Right lobe of liver (tissue), 6 donors: ENCODE measurements at regions not wholly inside any gene's neighbourhood (a gene's known extent, or its start where the extent isn't known, plus 50 kb on each side); places are given as distances from the start of the nearest gene placed in this dataset.
A peak's percentile ranks its signal among the peaks of the same experiment; 100 is the strongest.

Experiments
- ATAC-seq, 4 donors: fragments of 200-7000 bp; cut with Tn5 transposase; one replicate each; pipeline ENCODE4 v1.9.1; 2020; ENCODE audit warnings: mild to moderate bottlenecking in 4 of 4, moderate library complexity in 4 of 4
- DNase-seq, 3 donors: peaks; one replicate each; pipeline ENCODE4 v3.0.0-alpha.2; 2020
- H3K27ac ChIP-seq, 3 donors: fragments of 200-600 bp; one replicate each; pipeline ENCODE4 v1.8.0; 2022
- H3K27me3 ChIP-seq, 2 donors: fragments of 200-600 bp; one replicate each; pipeline ENCODE4 v1.8.0; 2022
- H3K36me3 ChIP-seq, 4 donors: fragments of 200-600 bp; sonication (generic) in 1 of 4; one replicate each; pipeline versions ENCODE4 v1.5.1 to v1.8.0; 2017 to 2022; ENCODE audit warnings: control low read depth in 1 of 4
- H3K4me1 ChIP-seq, 4 donors: fragments of 200-600 bp; sonication (generic) in 1 of 4; one replicate each; pipeline versions ENCODE4 v1.5.1 to v1.8.0; 2017 to 2022; ENCODE audit warnings: control low read depth in 1 of 4
- H3K4me3 ChIP-seq, 3 donors: fragments of 200-600 bp; one replicate each; pipeline ENCODE4 v1.8.0; 2022
- H3K9me3 ChIP-seq, 4 donors: fragments of 200-600 bp; sonication (generic) in 1 of 4; one replicate each; pipeline versions ENCODE4 v1.5.1 to v1.8.0; 2017 to 2022; ENCODE audit warnings: control low read depth in 1 of 4
- POLR2A ChIP-seq: fragments of 450-650 bp; IDR thresholded peaks from one replicate; pipeline ENCODE4 v1.6.1; 2017; ENCODE audit warnings: antibody characterized with exemption, mild to moderate bottlenecking
- WGBS: methylation state at CpG from one replicate; pipeline ENCODE4 v1.1.6; 2018; ENCODE audit warnings: low coverage, low lambda C conversion rate; ENCODE audit not compliant: insufficient coverage; ENCODE audit errors: missing lambda C conversion rate; 5-methylcytosine and 5-hydroxymethylcytosine counted together
- intact Hi-C, 2 donors: fragments of 100-400 bp; cut with DNase I; formaldehyde crosslinking; loops; one replicate each; pipeline versions ENCODE4 v1.11.2 to v1.14.1; 2022
- TF ChIP-seq, protein P1 (sequence below), 4 donors: fragments of 200-600 bp in 3 of 4; fragments of 450-650 bp in 1 of 4; IDR thresholded peaks; one replicate each; pipeline versions ENCODE4 v1.5.1 to v1.8.0; 2016 to 2022; ENCODE audit warnings: antibody characterized with exemption in 4 of 4, mild to moderate bottlenecking in 2 of 4
- donor health status: DM: no; HTN: yes; CAD: no.
- donor health status: DM: no; HTN: no; CAD: no.
- donor health status: DM: no; HTN: no; CAD: no.
- donor health status: DM: no; HTN: yes; CAD: no.
- donor health status: DM: no; HTN: yes; CAD: no.

DNA sequence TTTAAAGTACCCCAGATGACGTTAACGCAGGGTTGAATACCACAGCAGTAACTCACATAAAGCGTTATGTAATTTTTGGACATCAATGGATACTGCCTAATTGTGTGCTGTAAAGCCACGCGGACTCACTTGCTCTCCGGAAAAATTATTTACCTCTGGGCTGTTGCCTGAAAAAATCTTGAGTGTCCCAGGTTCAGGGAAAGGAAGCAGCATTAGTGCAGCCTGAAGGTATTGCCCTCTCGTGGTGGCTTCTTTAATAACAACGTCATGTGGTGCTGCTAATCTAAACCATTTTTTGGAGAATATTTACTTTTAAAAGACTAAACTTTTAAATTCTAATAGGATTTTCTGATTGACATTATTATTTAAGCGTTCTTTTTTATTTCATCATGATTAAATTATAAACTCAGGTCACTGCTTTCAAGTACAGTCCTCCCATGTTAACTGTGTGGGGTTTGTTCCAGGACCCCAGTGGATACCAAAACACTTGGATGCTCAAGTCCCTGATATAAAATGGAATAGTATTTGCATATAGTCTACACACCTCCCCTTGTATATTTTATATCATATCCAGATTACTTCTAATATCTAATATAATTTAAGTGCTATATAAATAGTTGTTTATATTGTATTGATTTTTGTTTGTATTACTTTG, 384.8 kb downstream of the FAM133A start:
- ATAC-seq, result peak in 3 of 4 donors; percentile 60 to 72 (median 65)
- intact Hi-C loops, result no loop called here
- no peak overlapping the region for H3K4me3 ChIP-seq
- H3K36me3 ChIP-seq, result no peaks in the 10 kb centered on the region
- DNase-seq, result no peak
- no peak overlapping the region for H3K27ac ChIP-seq
- H3K9me3 ChIP-seq, result no peaks in the 10 kb centered on the region
- 22% methylated on average over 9 of the region's 9 CpGs for WGBS
- H3K4me1 ChIP-seq, result no peaks in the 10 kb centered on the region
- H3K27me3 ChIP-seq, result peaks cover 4 to 7% of the 10 kb centered on the region in 2 donors
- TF ChIP-seq POLR2A, result no peak
- TF ChIP-seq, protein P1, sequence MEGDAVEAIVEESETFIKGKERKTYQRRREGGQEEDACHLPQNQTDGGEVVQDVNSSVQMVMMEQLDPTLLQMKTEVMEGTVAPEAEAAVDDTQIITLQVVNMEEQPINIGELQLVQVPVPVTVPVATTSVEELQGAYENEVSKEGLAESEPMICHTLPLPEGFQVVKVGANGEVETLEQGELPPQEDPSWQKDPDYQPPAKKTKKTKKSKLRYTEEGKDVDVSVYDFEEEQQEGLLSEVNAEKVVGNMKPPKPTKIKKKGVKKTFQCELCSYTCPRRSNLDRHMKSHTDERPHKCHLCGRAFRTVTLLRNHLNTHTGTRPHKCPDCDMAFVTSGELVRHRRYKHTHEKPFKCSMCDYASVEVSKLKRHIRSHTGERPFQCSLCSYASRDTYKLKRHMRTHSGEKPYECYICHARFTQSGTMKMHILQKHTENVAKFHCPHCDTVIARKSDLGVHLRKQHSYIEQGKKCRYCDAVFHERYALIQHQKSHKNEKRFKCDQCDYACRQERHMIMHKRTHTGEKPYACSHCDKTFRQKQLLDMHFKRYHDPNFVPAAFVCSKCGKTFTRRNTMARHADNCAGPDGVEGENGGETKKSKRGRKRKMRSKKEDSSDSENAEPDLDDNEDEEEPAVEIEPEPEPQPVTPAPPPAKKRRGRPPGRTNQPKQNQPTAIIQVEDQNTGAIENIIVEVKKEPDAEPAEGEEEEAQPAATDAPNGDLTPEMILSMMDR (IDR thresholded peaks at IDR 0.05), result peak; percentile 38 to 73 (median 60)

DNA sequence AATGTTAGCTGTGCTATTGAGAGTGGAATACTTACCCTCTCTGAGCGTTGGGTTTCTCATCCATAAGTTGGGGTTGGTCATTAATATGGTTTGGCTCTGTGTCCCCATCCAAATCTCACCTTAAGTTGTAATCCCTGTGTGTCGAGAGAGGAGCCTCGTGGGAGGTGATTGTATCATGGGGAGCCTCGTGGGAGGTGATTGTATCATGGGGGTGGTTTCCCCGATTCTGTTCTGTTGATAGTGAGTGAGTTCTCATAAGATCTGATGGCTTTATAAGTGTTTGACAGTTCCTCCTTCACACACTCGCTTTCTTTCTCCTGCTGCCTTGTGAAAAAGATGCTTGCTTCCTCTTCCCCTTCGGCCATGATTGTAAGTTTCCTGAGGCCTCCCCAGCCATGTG, 391.1 kb downstream of the FAM133A start:
- WGBS, result 40% methylated on average over 4 of the region's 7 CpGs
- no peak for DNase-seq
- H3K4me1 ChIP-seq, result no peaks in the 10 kb centered on the region
- no peak overlapping the region for H3K4me3 ChIP-seq
- H3K27me3 ChIP-seq, result peaks cover 0 to 4% of the 10 kb centered on the region in 2 donors
- TF ChIP-seq, protein P1 (IDR thresholded peaks at IDR 0.05), result no peak
- TF ChIP-seq POLR2A, result no peak
- no peaks in the 10 kb centered on the region for H3K36me3 ChIP-seq
- no peak overlapping the region for H3K27ac ChIP-seq
- intact Hi-C loops, result no loop called here
- no peak for ATAC-seq
- H3K9me3 ChIP-seq, result no peaks in the 10 kb centered on the region

DNA sequence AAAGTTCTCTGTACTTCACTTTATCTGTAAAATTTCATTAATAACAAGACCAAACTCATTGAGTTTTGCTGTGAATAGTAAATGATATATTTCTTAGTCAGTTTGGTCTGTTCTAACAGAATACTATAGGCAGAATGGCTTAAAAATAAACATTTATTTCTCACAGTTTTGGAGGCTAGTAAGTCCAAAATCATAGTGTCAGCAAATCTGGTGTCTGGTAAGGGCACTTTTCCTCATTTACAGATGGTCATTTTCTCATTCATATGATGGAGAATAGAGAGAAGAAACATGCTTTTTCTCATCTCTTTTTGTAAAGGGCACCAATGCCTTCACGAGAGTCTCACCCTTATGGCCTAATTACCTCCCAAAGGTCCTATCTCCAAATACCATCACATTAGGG, 415.1 kb downstream of the FAM133A start:
- no peak for DNase-seq
- no peaks in the 10 kb centered on the region for H3K9me3 ChIP-seq
- TF ChIP-seq, protein P1 (IDR thresholded peaks at IDR 0.05), result no peak
- TF ChIP-seq POLR2A, result no peak
- ATAC-seq, result no peak
- no peaks in the 10 kb centered on the region for H3K27me3 ChIP-seq
- H3K36me3 ChIP-seq, result no peaks in the 10 kb centered on the region
- intact Hi-C loops, result no loop called here
- WGBS, result 25% methylated on average over 1 of the region's 1 CpG
- H3K4me3 ChIP-seq, result no peak overlapping the region
- H3K27ac ChIP-seq, result no peak overlapping the region
- H3K4me1 ChIP-seq, result no peaks in the 10 kb centered on the region

DNA sequence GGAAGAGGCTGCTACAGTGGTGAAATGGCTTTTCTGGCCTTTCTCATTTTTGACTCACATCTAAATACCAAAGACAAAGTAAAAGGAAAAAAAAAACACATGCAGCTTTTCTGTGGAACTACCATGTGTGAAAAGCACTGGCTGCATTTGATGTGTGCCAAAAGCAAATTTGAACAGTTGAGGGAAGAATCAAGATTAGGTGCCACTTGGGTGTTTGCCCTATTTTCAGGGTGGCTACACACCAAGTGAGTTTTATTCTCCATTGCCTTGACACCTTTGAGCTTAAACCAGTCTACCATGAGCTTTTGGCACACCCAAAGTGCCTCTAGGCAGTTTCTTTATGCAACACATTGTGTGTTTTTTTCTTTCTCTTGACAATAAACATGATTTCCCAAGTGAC, 423.9 kb downstream of the FAM133A start:
- Histone ChIP-seq H3K36me3 (no peaks in the 10 kb centered on the region), H3K27me3 (no peaks in the 10 kb centered on the region), H3K4me3 (no peak overlapping the region), H3K9me3 (no peaks in the 10 kb centered on the region), H3K27ac (no peak overlapping the region), H3K4me1 (no peaks in the 10 kb centered on the region)
- intact Hi-C loops, result no loop called here
- no peak for TF ChIP-seq POLR2A
- TF ChIP-seq, protein P1 (IDR thresholded peaks at IDR 0.05), result no peak
- DNase-seq (no peak), ATAC-seq (no peak)

DNA sequence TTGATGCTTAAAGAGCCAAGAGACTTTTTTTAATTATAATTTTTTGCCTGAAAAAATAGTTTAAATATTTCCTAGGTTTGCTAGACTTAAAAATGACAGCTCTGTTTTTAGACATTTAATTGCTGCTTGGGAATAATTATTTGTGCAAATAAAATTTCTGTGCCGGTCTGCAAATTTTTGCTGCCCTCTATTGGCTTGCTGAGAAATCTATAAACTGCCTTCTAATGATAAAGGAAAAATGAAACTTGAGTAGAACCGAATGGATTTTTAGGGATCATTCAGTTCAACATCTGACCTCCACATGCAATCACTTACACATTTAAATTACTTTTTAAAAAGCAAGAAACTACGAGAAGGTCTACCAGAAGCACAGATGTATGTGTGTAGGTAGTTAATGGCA, 434.0 kb downstream of the FAM133A start:
- H3K27ac ChIP-seq, result no peak overlapping the region
- H3K4me3 ChIP-seq, result no peak overlapping the region
- WGBS, result 35% methylated on average over 3 of the region's 3 CpGs
- ATAC-seq (peak in 2 of 4 donors; percentile 29 to 51), DNase-seq (no peak)
- H3K4me1 ChIP-seq, result no peaks in the 10 kb centered on the region
- H3K27me3 ChIP-seq, result no peaks in the 10 kb centered on the region
- intact Hi-C loops, result no loop called here
- TF ChIP-seq, protein P1 (IDR thresholded peaks at IDR 0.05), result peak; percentile 8 to 51 (median 46)
- no peak for TF ChIP-seq POLR2A
- no peaks in the 10 kb centered on the region for H3K9me3 ChIP-seq
- no peaks in the 10 kb centered on the region for H3K36me3 ChIP-seq
